HG02938 (cell line): ENCODE measurements at regions not wholly inside any gene's neighbourhood (a gene's known extent, or its start where the extent isn't known, plus 50 kb on each side); places are given as distances from the start of the nearest gene placed in this dataset.
"Not testable (repeated sequence)": the region's sequence is repeated elsewhere in the genome, so short reads cannot be mapped to it uniquely, and the experiment has no call there.

Experiments used
- ATAC-seq: cut with Tn5 transposase; IDR thresholded peaks from one replicate; pipeline ENCODE4 v1.9.1; 2021; ENCODE audit warnings: mild to moderate bottlenecking, moderate library complexity; ENCODE audit not compliant: unreplicated experiment

DNA sequence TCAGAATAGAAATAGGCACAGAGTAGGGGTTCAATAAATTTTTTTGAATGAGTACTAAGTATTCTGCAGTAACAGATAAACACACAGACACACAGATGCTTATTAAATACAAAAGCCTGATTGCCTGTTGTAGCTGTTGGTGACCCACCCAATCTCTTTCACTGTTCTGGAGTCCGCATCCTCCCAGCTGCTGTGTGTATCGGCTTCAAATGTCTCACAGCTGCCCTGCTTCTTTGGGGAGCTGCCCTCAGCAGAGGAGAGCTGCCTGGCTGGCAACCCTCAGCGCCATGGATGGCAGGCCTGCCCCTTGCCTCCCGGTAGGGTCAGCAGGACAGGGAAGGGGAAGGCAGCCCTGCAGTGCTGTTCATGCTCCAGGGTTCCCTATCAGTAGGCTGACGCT, 50.5 kb upstream of the PRNP start:
- ATAC-seq = no peak

- ATAC-seq = no peak
Observed at GRCh38 chr20:4635342-4635741, 50.9 kb upstream of the PRNP start.

DNA sequence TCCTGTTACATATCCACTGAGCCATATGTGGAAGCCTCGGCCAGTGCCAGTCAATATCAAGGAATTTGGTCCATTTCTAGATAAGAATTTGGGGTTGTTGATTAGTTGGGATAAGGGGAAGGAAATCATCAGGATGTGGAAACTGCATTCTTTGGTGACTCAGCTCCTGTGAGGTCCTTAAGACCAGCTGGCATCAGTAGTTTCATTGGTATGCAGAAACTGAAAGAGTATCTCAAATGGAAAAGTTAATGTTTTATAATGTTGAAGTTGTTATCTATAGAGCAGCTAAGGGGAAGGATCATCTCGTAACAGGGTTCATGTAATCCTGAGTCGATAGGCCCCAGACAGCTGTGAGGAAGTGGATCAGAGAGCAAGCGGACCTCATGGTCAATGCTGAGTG, 52.5 kb upstream of the PRNP start:
- ATAC-seq = no peak

- ATAC-seq = no peak
Observed at GRCh38 chr20:4633379-4633778, 52.9 kb upstream of the PRNP start.

DNA sequence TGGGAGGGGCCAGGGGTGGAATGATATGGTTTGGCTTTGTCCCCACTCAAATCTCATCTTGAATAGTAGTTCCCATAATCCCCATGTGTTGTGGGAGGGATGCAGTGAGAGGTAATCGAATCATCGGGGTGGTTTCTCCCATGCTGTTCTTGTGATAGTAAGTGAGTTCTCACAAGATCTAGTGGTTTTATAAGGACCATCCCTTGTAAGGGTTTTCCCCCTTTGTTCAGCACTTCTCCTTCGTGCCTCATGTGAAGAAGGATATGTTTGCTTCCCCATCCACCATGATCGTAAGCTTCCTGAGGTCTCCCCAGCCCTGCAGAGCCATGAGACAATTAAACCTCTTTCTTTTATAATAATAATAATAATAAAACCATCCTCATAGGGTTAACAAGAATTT, 53.4 kb upstream of the PRNP start:
- no peak for ATAC-seq

- ATAC-seq = no peak
Observed at GRCh38 chr20:4626228-4626627, 60.0 kb upstream of the PRNP start.

- no peak for ATAC-seq
Observed at GRCh38 chr20:4625687-4626086, 60.6 kb upstream of the PRNP start.

DNA sequence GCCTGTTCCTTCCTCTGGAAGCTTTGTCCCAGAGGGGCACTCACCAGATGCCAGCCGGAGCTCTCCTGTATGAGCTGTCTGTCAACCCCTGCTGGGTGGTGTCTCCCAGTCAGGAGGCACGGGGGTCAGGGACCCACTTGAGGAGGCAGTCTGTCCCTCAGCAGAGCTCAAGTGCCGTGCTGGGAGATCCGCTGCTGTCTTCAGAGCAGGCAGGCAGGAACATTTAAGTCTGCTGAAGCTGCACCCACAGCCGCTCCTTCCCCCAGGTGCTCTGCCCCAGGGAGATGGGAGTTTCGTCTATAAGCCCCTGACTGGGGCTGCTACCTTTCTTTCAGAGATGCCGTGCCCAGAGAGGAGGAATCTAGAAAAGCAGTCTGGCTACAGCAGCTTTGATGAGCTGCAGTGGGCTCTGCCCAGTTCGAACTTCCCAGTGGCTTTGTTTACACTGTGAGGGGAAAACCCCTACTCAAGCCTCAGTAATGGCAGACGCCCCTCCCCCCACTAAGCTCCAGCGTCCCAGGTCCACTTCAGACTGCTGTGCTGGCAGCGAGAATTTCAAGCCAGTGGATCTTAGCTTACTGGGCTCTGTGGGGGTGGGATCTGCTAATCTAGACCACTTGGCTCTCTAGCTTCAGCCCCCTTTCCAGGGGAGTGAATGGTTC, 61.5 kb upstream of the PRNP start:
- not testable (repeated sequence) for ATAC-seq

GRCh38 chr20:4619144-4619543, 67.1 kb upstream of the PRNP start:
- ATAC-seq = not testable (repeated sequence)

DNA sequence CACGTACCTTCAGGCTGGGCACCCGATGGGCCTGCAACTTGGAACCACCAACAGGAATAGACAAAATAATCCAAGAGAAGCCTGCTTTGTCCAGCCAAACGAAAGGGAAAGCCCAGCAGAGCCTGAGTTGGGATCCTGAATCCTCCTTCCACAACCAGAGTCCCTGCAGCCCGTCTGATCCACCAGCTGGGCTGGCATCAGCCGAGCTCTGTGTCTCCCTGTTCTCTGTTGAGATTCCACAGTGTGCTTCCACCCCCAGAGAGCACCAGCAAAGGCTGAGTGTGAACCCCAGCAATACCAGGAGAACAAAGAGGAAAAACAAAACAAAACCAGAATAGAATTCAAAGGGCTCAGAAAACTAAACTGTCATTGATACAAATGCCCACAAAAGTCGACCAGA, 68.8 kb upstream of the PRNP start:
- ATAC-seq = no peak

DNA sequence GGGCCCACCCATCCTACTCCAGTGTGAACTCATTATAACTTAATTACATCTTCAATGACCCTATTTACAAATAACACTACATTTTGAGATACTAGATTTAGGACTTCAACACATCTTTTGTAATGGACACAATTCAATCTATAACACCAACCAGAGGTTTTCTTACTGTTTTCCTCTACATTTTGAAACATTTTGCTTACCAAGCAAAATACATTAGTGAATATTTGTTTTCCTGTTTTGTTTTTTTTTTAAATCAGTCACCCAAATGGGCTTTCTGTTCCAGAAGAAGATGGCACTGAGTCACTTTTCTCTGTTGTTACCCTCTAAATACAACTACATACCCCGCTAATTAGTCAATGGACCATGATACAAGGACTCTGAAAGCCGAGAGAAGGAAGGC, 69.2 kb upstream of the PRNP start:
- ATAC-seq = no peak

GRCh38 chr20:4613718-4614620, 72.3 kb upstream of the PRNP start:
- no peak for ATAC-seq

DNA sequence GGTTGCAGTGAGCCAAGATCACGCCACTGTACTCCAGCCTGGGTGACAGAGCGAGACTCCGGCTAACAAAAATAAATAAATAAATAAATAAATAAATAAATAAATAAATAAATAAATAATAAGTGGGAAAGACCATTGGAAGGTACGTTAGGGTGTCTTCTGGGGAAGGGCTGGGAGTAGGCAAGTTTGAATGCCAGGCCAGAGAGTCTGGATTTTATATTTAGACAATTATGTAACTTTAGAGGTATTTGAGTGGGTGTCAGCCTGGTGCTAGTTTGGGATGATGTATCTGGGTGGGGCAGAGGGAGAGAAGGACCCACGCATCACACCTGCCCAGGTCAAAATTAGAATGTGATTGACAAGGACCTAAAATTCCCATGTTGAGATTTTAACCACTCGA, 73.1 kb upstream of the PRNP start:
- no peak for ATAC-seq

DNA sequence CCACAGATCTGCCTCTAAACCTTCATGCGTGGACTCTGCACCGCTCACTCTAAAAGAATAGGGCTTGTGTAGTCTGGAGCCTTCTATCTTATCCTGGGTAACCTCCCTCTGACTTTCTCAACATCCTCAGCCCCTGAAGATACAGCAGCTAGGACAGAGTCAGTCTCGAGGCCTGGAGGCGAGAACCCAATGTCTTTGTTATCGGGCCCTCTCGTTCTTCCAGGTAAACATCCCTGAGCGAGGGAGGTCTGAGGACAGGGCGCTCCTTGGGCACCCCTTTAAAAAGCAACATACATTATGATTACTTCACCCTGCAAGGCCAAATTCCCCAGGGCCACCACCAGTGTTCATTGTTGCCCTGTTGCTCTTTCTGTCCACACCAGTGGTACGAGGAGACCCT, 75.4 kb upstream of the PRNP start:
- no peak for ATAC-seq

DNA sequence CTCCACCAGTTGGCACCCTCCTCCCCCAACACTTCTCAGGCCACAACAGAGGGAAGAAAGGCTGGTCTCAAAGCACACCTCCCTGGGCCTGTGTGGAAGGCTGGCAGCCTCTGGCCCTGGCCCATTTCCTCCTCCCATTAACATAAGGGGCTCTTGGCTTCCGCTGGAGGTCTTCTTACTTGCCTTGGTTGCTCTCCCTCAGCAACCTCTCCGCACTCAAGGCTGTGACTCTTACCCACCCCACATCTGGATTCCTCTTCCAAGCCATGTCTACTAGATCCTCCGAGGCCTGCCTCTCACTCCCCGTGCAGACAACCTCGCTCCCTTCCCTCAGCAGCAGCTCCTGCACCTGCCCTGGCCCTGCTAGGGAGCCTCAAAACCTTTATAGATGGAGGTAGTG, 76.7 kb upstream of the PRNP start:
- no peak for ATAC-seq

DNA sequence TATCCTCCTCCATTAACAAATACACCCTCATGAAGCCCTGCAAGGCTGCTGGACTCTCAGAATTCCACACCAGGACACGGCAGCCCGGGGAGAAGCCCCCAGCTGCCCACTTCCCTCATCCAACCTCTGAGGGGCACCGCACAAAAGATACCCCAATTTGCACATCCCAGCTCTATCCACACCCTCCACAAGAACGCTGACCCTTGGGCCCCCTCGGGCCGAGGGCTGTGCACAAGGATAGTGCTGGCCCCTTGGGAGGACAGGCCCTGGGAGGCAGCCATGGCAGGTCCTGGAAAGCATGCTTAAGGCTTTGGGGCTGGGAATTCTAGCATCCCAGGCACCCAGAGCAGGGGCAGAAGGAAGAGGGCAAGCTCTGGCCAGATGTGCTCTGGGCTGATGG, 77.4 kb upstream of the PRNP start:
- no peak for ATAC-seq

GRCh38 chr20:4607287-4607713, 79.0 kb upstream of the PRNP start:
- peak; percentile 59 for ATAC-seq

GRCh38 chr20:4606051-4606450, 80.2 kb upstream of the PRNP start:
- no peak for ATAC-seq

- ATAC-seq = no peak
Observed at GRCh38 chr20:4605166-4605565, 81.1 kb upstream of the PRNP start.

DNA sequence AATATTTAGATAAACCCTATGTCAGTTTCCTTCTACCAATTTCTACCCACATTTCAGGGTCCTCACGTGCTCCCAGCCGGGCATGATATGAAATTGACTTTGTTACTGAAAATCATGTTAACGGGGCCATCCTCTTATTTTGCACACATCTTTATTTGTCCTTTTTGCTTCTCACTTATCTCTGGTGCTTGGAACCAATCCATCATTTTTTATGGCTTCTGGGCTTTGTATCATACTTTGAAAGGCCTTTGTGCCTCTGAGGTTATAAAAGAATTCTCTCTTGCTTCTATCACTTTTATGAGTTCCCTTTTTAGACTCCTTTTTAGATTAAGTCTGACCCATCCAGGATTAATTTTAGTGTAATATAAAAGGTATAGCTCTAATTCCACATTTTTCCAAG, 81.7 kb upstream of the PRNP start:
- ATAC-seq = no peak

- ATAC-seq = no peak
Observed at GRCh38 chr20:4603724-4604123, 82.5 kb upstream of the PRNP start.

DNA sequence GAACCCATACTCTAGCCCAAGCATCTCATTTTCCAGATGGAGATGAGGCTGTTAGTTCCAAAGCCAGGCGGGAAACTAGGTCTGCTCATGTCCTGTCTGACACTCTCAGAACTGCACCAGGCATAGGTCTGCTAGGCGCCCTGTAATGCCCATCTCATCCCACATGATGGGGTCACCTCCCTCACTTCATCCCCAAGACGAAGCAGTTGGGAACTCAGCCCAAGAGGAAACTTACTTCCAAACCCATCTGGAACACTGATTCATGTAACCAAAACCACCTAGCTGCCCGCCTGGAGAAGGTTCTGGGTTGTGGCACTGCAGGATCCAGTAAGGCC, 84.0 kb upstream of the PRNP start:
- no peak for ATAC-seq
